ENCODE measurements at regions not wholly inside any gene's neighbourhood (a gene's known extent, or its start where the extent isn't known, plus 50 kb on each side); places are given as distances from the start of the nearest gene placed in this dataset.

GRCh38 chr6:54718541-54719023 is 128.0 kb upstream of the FAM83B start:
- H3K4me1 ChIP-seq (ENCODE audit: control insufficient read depth, low read depth, low read length), result no peaks in the 10 kb centered on the region
- H2BK15ac ChIP-seq (replicated peaks; ENCODE audit: low read depth), result no peak overlapping the region
- no peak overlapping the region for H2AK5ac ChIP-seq (ENCODE audit: low read length)
- no peak overlapping the region for H3K23ac ChIP-seq (ENCODE audit: low read length)
- no peak for DNase-seq
- H3K27me3 ChIP-seq (ENCODE audit: insufficient read depth, low read length, poor library complexity), result no peaks in the 10 kb centered on the region
- no peak overlapping the region for H4K5ac ChIP-seq (ENCODE audit: low read length)
- no peaks in the 10 kb centered on the region for H3K79me1 ChIP-seq (ENCODE audit: low read length)
- no peaks in the 10 kb centered on the region for H3K36me3 ChIP-seq (ENCODE audit: control insufficient read depth, insufficient read depth, low read length)
- no CpG with 5 or more reads among the region's 6 CpGs for WGBS (ENCODE audit: extremely low coverage, insufficient coverage, low lambda C conversion rate)
- no peak overlapping the region for H4K8ac ChIP-seq (ENCODE audit: low read depth, low read length)
- H2BK5ac ChIP-seq (ENCODE audit: low read length), result no peak overlapping the region
- no peak overlapping the region for H3K9ac ChIP-seq (ENCODE audit: low read length)
- H3K4me3 ChIP-seq (ENCODE audit: low read length), result no peak overlapping the region
- no peak overlapping the region for H2BK120ac ChIP-seq (ENCODE audit: low read depth, low read length)
- no peaks in the 10 kb centered on the region for H3K79me2 ChIP-seq (ENCODE audit: control insufficient read depth, insufficient read depth, low read length)
- H3K18ac ChIP-seq (ENCODE audit: low read length), result no peak overlapping the region
- no peak overlapping the region for H3K56ac ChIP-seq (ENCODE audit: low read length)
- no peak overlapping the region for H3K4me2 ChIP-seq (ENCODE audit: low read length)
- H3K27ac ChIP-seq (ENCODE audit: low read depth, low read length), result no peak overlapping the region
- no peak overlapping the region for H3K4ac ChIP-seq (ENCODE audit: low read depth, low read length)

- no peaks in the 10 kb centered on the region for H3K36me3 ChIP-seq (ENCODE audit: control insufficient read depth, insufficient read depth, low read length)
- H3K27ac ChIP-seq (ENCODE audit: low read depth, low read length), result no peak overlapping the region
- H3K79me2 ChIP-seq (ENCODE audit: control insufficient read depth, insufficient read depth, low read length), result no peaks in the 10 kb centered on the region
- H3K23ac ChIP-seq (ENCODE audit: low read length), result no peak overlapping the region
- H3K9ac ChIP-seq (ENCODE audit: low read length), result no peak overlapping the region
- no peak overlapping the region for H2BK120ac ChIP-seq (ENCODE audit: low read depth, low read length)
- H3K56ac ChIP-seq (ENCODE audit: low read length), result no peak overlapping the region
- no peak overlapping the region for H3K18ac ChIP-seq (ENCODE audit: low read length)
- H3K79me1 ChIP-seq (ENCODE audit: low read length), result no peaks in the 10 kb centered on the region
- H2BK5ac ChIP-seq (ENCODE audit: low read length), result no peak overlapping the region
- no peaks in the 10 kb centered on the region for H3K4me1 ChIP-seq (ENCODE audit: control insufficient read depth, low read depth, low read length)
- H2BK15ac ChIP-seq (replicated peaks; ENCODE audit: low read depth), result no peak overlapping the region
- no peak overlapping the region for H3K4me2 ChIP-seq (ENCODE audit: low read length)
- no peak overlapping the region for H3K4ac ChIP-seq (ENCODE audit: low read depth, low read length)
- no peak overlapping the region for H4K8ac ChIP-seq (ENCODE audit: low read depth, low read length)
- H3K4me3 ChIP-seq (ENCODE audit: low read length), result no peak overlapping the region
- H4K5ac ChIP-seq (ENCODE audit: low read length), result no peak overlapping the region
- no peaks in the 10 kb centered on the region for H3K27me3 ChIP-seq (ENCODE audit: insufficient read depth, low read length, poor library complexity)
- DNase-seq, result no peak
- no peak overlapping the region for H2AK5ac ChIP-seq (ENCODE audit: low read length)
These were observed 127.4 kb upstream of the FAM83B start for GRCh38 chr6:54719131-54719530.

- H3K4me3 ChIP-seq (ENCODE audit: low read length), result no peak overlapping the region
- H3K23ac ChIP-seq (ENCODE audit: low read length), result no peak overlapping the region
- no peak for DNase-seq
- H4K5ac ChIP-seq (ENCODE audit: low read length), result no peak overlapping the region
- no peak overlapping the region for H2AK5ac ChIP-seq (ENCODE audit: low read length)
- H3K18ac ChIP-seq (ENCODE audit: low read length), result no peak overlapping the region
- H3K4me2 ChIP-seq (ENCODE audit: low read length), result no peak overlapping the region
- H3K27ac ChIP-seq (ENCODE audit: low read depth, low read length), result no peak overlapping the region
- H4K8ac ChIP-seq (ENCODE audit: low read depth, low read length), result no peak overlapping the region
- no peaks in the 10 kb centered on the region for H3K4me1 ChIP-seq (ENCODE audit: control insufficient read depth, low read depth, low read length)
- no peak overlapping the region for H3K4ac ChIP-seq (ENCODE audit: low read depth, low read length)
- H3K27me3 ChIP-seq (ENCODE audit: insufficient read depth, low read length, poor library complexity), result no peaks in the 10 kb centered on the region
- H3K79me2 ChIP-seq (ENCODE audit: control insufficient read depth, insufficient read depth, low read length), result no peaks in the 10 kb centered on the region
- H2BK5ac ChIP-seq (ENCODE audit: low read length), result no peak overlapping the region
- H2BK15ac ChIP-seq (replicated peaks; ENCODE audit: low read depth), result no peak overlapping the region
- no peak overlapping the region for H3K56ac ChIP-seq (ENCODE audit: low read length)
- no peak overlapping the region for H2BK120ac ChIP-seq (ENCODE audit: low read depth, low read length)
- no peaks in the 10 kb centered on the region for H3K36me3 ChIP-seq (ENCODE audit: control insufficient read depth, insufficient read depth, low read length)
- no peaks in the 10 kb centered on the region for H3K79me1 ChIP-seq (ENCODE audit: low read length)
- H3K9ac ChIP-seq (ENCODE audit: low read length), result no peak overlapping the region
- no CpG with 5 or more reads among the region's 1 CpG for WGBS (ENCODE audit: extremely low coverage, insufficient coverage, low lambda C conversion rate)
These were observed 126.9 kb upstream of the FAM83B start for GRCh38 chr6:54719633-54720032.

- Histone ChIP-seq H3K79me1 (ENCODE audit: low read length) (no peaks in the 10 kb centered on the region), H3K79me2 (ENCODE audit: control insufficient read depth, insufficient read depth, low read length) (no peaks in the 10 kb centered on the region), H4K5ac (ENCODE audit: low read length) (no peak overlapping the region), H3K4me3 (ENCODE audit: low read length) (no peak overlapping the region), H2BK5ac (ENCODE audit: low read length) (no peak overlapping the region), H3K18ac (ENCODE audit: low read length) (no peak overlapping the region), H3K9ac (ENCODE audit: low read length) (no peak overlapping the region), H3K4me1 (ENCODE audit: control insufficient read depth, low read depth, low read length) (no peaks in the 10 kb centered on the region), H4K8ac (ENCODE audit: low read depth, low read length) (no peak overlapping the region), H3K56ac (ENCODE audit: low read length) (no peak overlapping the region), H2AK5ac (ENCODE audit: low read length) (no peak overlapping the region), H3K4me2 (ENCODE audit: low read length) (no peak overlapping the region), H3K27me3 (ENCODE audit: insufficient read depth, low read length, poor library complexity) (no peaks in the 10 kb centered on the region), H2BK120ac (ENCODE audit: low read depth, low read length) (no peak overlapping the region), H3K27ac (ENCODE audit: low read depth, low read length) (no peak overlapping the region), H3K4ac (ENCODE audit: low read depth, low read length) (no peak overlapping the region), H2BK15ac (replicated peaks; ENCODE audit: low read depth) (no peak overlapping the region), H3K36me3 (ENCODE audit: control insufficient read depth, insufficient read depth, low read length) (no peaks in the 10 kb centered on the region), H3K23ac (ENCODE audit: low read length) (no peak overlapping the region)
- DNase-seq, result no peak
- no CpG with 5 or more reads among the region's 3 CpGs for WGBS (ENCODE audit: extremely low coverage, insufficient coverage, low lambda C conversion rate)
These were observed 124.2 kb upstream of the FAM83B start for GRCh38 chr6:54722328-54722727.

- H4K8ac ChIP-seq (ENCODE audit: low read depth, low read length), result no peak overlapping the region
- no peaks in the 10 kb centered on the region for H3K79me2 ChIP-seq (ENCODE audit: control insufficient read depth, insufficient read depth, low read length)
- no peak overlapping the region for H3K4ac ChIP-seq (ENCODE audit: low read depth, low read length)
- no CpG with 5 or more reads among the region's 3 CpGs for WGBS (ENCODE audit: extremely low coverage, insufficient coverage, low lambda C conversion rate)
- H3K56ac ChIP-seq (ENCODE audit: low read length), result no peak overlapping the region
- H2BK120ac ChIP-seq (ENCODE audit: low read depth, low read length), result no peak overlapping the region
- H3K4me3 ChIP-seq (ENCODE audit: low read length), result no peak overlapping the region
- H3K23ac ChIP-seq (ENCODE audit: low read length), result no peak overlapping the region
- no peaks in the 10 kb centered on the region for H3K4me1 ChIP-seq (ENCODE audit: control insufficient read depth, low read depth, low read length)
- no peak overlapping the region for H3K18ac ChIP-seq (ENCODE audit: low read length)
- no peak overlapping the region for H2BK5ac ChIP-seq (ENCODE audit: low read length)
- no peak overlapping the region for H3K27ac ChIP-seq (ENCODE audit: low read depth, low read length)
- H3K36me3 ChIP-seq (ENCODE audit: control insufficient read depth, insufficient read depth, low read length), result no peaks in the 10 kb centered on the region
- no peak overlapping the region for H3K4me2 ChIP-seq (ENCODE audit: low read length)
- H2AK5ac ChIP-seq (ENCODE audit: low read length), result no peak overlapping the region
- no peaks in the 10 kb centered on the region for H3K27me3 ChIP-seq (ENCODE audit: insufficient read depth, low read length, poor library complexity)
- no peak for DNase-seq
- no peak overlapping the region for H4K5ac ChIP-seq (ENCODE audit: low read length)
- no peak overlapping the region for H2BK15ac ChIP-seq (replicated peaks; ENCODE audit: low read depth)
- H3K9ac ChIP-seq (ENCODE audit: low read length), result no peak overlapping the region
- H3K79me1 ChIP-seq (ENCODE audit: low read length), result no peaks in the 10 kb centered on the region
These were observed 116.9 kb upstream of the FAM83B start for GRCh38 chr6:54729716-54730115.

GRCh38 chr6:54730767-54731630 is 115.6 kb upstream of the FAM83B start:
- WGBS (ENCODE audit: extremely low coverage, insufficient coverage, low lambda C conversion rate), result 100% methylated on average over 2 of the region's 9 CpGs
- Histone ChIP-seq H3K23ac (ENCODE audit: low read length) (no peak overlapping the region), H3K4me2 (ENCODE audit: low read length) (no peak overlapping the region), H3K27me3 (ENCODE audit: insufficient read depth, low read length, poor library complexity) (no peaks in the 10 kb centered on the region), H3K9ac (ENCODE audit: low read length) (no peak overlapping the region), H2AK5ac (ENCODE audit: low read length) (no peak overlapping the region), H3K18ac (ENCODE audit: low read length) (no peak overlapping the region), H3K4me3 (ENCODE audit: low read length) (no peak overlapping the region), H4K5ac (ENCODE audit: low read length) (no peak overlapping the region), H2BK120ac (ENCODE audit: low read depth, low read length) (no peak overlapping the region), H2BK15ac (replicated peaks; ENCODE audit: low read depth) (no peak overlapping the region), H3K79me1 (ENCODE audit: low read length) (no peaks in the 10 kb centered on the region), H3K27ac (ENCODE audit: low read depth, low read length) (no peak overlapping the region), H3K79me2 (ENCODE audit: control insufficient read depth, insufficient read depth, low read length) (no peaks in the 10 kb centered on the region), H3K56ac (ENCODE audit: low read length) (no peak overlapping the region), H2BK5ac (ENCODE audit: low read length) (no peak overlapping the region), H4K8ac (ENCODE audit: low read depth, low read length) (no peak overlapping the region), H3K4me1 (ENCODE audit: control insufficient read depth, low read depth, low read length) (no peaks in the 10 kb centered on the region), H3K4ac (ENCODE audit: low read depth, low read length) (no peak overlapping the region), H3K36me3 (ENCODE audit: control insufficient read depth, insufficient read depth, low read length) (no peaks in the 10 kb centered on the region)
- DNase-seq, result no peak

All from mesendoderm (in vitro differentiated cells).